Liver (tissue), 2 donors: ENCODE measurements at regions not wholly inside any gene's neighbourhood (a gene's known extent, or its start where the extent isn't known, plus 50 kb on each side); places are given as distances from the start of the nearest gene placed in this dataset.

Experiments
- YY1 ChIP-seq: IDR thresholded peaks from 2 replicates; pipeline ENCODE4 v1.6.1; 2016; ENCODE audit warnings: antibody characterized with exemption, mild to moderate bottlenecking
- TF ChIP-seq, protein P1 (sequence below): fragments of 150-350 bp; IDR thresholded peaks from 2 replicates; pipeline ENCODE4 v1.5.1; 2017; ENCODE audit warnings: improper control_type of control experiment, low read depth, low read length; ENCODE audit not compliant: missing input control
- TF ChIP-seq, protein P2 (sequence below): IDR thresholded peaks from 2 replicates; pipeline ENCODE4 v1.6.1; 2016; ENCODE audit warnings: antibody characterized with exemption
- donor health status: healthy.

DNA sequence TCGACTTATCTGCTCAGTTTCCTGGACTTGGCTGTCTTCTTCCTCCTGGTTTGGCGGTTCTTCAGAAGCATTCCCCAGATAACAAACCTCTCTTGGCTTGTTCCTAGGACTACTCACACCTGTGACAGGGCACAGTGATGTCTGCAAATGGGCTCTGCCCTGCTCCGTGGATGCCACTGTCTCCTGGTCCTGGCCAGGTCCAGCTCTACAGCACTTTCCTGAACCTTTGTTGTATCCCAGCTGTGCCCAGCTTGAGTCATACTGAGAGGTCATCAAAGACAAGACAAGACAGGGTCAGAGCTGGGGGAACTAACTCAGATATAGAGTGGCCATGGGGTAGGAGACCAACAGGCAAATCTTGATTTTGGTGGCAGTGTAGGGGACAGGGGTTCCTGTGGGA lies 102.7 kb upstream of the SLC22A23 start:
- TF ChIP-seq, protein P1, sequence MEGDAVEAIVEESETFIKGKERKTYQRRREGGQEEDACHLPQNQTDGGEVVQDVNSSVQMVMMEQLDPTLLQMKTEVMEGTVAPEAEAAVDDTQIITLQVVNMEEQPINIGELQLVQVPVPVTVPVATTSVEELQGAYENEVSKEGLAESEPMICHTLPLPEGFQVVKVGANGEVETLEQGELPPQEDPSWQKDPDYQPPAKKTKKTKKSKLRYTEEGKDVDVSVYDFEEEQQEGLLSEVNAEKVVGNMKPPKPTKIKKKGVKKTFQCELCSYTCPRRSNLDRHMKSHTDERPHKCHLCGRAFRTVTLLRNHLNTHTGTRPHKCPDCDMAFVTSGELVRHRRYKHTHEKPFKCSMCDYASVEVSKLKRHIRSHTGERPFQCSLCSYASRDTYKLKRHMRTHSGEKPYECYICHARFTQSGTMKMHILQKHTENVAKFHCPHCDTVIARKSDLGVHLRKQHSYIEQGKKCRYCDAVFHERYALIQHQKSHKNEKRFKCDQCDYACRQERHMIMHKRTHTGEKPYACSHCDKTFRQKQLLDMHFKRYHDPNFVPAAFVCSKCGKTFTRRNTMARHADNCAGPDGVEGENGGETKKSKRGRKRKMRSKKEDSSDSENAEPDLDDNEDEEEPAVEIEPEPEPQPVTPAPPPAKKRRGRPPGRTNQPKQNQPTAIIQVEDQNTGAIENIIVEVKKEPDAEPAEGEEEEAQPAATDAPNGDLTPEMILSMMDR, result no peak
- TF ChIP-seq YY1, result no peak
- TF ChIP-seq, protein P2, sequence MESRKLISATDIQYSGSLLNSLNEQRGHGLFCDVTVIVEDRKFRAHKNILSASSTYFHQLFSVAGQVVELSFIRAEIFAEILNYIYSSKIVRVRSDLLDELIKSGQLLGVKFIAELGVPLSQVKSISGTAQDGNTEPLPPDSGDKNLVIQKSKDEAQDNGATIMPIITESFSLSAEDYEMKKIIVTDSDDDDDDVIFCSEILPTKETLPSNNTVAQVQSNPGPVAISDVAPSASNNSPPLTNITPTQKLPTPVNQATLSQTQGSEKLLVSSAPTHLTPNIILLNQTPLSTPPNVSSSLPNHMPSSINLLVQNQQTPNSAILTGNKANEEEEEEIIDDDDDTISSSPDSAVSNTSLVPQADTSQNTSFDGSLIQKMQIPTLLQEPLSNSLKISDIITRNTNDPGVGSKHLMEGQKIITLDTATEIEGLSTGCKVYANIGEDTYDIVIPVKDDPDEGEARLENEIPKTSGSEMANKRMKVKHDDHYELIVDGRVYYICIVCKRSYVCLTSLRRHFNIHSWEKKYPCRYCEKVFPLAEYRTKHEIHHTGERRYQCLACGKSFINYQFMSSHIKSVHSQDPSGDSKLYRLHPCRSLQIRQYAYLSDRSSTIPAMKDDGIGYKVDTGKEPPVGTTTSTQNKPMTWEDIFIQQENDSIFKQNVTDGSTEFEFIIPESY, result no peak
